Fibroblast of skin of left biceps (primary cell): ENCODE measurements at regions not wholly inside any gene's neighbourhood (a gene's known extent, or its start where the extent isn't known, plus 50 kb on each side); places are given as distances from the start of the nearest gene placed in this dataset.
"Not testable (repeated sequence)": the region's sequence is repeated elsewhere in the genome, so short reads cannot be mapped to it uniquely, and the experiment has no call there.

Source experiments
- DNase-seq, 2 experiments: peaks; one replicate each; pipeline ENCODE4 v3.0.0-alpha.2; 2013; ENCODE audit warnings: low read depth in 2 of 2

DNA sequence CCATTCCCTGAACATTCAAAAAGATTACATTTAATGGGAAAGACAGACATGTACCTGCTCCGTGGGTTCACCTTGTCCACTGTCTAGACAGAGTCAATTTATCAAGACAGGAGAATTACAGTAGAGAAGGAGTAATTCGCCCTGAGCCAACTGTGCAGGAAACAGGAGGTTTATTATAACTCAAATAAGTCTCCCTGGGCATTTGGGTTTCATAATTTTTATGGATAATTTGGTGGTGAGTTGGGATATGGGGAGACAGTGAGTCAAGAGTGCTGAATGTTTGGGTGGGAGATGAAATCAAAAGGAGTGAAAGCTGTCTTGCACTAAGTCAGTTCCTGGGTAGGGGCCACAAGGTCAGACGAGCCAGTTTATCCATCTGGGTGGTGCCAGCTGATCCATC is 165.9 kb upstream of the NAMPT start:
- DNase-seq = no peak

DNA sequence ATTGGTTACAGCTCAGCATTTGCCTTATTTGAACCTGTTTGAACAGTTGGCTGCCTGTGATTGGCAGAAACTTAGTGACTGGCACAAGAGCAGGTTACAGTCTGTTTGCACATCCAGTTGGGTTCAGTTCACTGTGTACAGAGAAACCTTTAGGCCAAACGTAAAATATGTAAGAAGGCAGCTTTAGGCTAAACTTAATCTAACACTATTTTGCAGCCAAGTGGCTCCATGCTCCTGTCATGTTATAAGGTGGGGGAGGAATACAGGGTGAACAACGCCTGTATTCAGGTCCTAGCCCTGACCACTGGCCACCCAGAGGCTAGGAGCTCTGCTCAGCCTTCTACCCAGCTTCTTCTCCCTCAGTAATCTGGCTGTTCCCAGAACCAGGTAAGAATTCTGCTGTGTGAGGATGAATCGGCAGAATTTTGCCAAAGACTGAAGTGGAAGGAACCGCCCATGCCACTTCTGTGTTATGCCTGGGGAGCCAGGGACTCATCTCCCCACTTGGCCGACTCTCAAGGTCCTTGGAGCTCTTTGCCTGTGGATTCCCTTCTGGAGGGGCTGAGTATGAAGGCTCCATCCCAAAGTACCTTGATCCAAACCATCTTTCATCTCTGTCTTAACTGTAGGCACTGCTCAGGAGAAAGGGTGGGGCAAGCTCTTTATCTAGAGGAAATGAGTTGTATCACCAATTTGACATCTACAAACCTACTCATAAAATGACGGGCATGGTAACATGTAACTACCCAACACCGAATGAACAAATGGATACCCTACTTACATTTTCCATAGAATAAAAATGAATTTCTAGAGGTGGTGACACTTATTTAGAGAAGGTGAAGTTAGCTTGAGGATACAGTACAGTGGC is 164.4 kb upstream of the NAMPT start:
- no peak for DNase-seq

DNA sequence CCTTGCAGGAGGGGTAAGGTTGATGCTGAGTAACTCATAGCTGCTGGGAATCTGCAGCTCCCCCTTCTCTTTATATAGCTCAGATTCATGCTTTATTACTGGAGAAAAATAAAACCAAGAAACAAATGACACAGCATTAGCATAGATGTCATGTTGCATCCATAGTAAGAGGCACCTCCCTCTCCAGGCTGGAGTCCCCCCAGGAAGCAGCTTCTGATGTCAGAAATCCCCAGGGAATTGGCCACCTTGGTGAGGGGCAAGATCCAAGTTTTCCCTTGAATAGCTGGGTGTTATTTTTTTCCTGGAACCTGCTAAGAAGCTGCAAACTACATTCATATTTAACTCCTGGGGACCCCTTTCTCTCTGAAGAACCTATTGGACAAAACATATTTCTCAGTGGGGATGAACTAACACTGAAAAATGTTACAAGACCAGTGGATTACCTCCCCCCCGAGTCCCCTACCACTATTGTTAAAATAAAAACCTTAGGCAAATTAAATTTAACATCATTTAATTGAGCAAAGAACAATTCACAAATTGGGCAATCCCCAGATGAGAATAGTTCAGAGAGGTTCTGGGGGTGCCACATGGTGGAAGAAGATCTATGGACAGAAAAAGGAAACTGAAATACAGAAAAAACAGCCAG is 163.7 kb upstream of the NAMPT start:
- DNase-seq = no peak

DNA sequence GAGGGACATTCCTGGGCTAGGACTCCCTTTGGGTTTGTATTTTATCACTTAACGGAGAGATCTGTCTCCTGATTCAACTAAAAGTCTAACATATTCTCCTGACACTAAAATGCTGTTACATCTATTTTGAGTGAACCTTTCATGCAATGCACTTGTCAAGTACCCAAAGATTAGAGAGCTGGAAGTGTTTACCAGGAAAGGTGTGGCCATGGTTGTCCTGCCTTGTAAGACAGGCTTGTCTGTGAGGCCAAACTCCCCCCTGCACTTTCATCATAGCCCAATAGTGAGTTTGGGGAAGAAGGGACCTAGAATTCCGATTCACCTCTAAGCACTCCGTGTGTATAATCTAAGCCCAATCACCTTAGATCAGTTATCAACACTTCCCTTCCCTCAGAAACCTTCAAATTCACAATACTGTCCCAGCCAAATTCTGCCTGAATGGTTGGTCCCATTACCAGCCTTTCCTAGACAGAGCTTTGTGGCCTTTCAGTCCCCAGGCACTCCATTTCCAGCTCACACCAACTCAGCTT is 162.6 kb upstream of the NAMPT start:
- no peak for DNase-seq

DNA sequence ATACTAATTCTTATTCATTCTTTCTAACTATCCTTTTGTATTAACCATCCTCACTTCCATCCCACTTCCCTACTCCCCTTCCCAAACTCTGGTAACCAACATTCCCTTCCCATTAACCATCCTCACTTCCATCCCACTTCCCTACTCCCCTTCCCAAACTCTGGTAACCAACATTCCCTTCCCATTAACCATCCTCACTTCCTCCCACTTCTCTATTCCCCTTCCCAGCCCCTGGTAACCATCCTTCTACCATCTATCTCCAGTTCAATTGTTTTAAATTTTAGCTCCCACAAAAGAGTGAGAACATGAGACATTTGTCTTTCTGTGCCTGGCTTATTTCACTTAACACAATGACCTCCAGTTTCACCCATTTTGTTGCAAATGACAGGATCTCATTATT is 160.6 kb upstream of the NAMPT start:
- not testable (repeated sequence) for DNase-seq

DNA sequence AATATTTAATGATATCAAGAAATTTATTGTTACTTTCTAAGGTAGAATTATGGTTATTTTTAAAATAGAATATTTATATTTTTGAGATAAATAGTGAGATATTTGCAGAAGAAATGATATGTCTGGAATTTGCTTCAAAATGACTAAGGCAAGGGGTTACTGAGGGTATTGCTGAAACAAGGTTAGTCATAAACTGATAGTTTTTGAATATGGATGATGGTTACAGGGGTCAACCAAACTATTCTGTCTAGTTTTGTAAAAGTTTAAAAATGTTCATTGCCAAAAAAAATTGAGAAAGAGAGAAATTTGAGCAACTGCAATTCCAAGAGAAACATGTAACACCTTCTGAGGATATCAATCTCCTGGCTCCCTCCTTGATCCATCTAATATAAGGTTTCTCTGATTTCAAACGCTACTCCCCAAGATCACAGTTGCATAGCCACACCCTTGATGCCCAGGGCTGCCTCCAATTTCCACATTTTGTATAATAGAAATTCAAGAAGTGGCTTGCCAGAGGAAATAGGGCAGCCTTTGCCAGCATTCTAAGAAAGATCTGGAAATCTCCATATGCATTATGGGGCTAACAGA is 159.4 kb upstream of the NAMPT start:
- no peak for DNase-seq

DNA sequence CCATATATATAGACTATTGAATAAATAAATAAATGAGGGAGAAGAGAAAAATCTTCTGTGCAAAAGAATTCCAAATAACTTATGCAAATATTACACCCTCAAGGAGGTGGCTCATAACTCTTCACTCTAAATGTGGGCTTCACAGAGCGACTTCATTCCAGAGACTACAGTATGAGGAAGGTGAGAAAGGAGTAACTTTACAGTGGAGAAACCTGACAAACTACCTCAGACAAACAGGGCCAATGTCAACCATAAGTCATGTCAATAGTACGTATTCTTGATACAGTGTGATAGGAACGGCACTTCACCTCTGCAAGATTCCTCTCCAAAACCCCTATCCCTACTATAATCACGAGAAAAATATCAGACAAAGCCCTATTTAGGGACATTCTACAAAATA is 158.4 kb upstream of the NAMPT start:
- no peak for DNase-seq

DNA sequence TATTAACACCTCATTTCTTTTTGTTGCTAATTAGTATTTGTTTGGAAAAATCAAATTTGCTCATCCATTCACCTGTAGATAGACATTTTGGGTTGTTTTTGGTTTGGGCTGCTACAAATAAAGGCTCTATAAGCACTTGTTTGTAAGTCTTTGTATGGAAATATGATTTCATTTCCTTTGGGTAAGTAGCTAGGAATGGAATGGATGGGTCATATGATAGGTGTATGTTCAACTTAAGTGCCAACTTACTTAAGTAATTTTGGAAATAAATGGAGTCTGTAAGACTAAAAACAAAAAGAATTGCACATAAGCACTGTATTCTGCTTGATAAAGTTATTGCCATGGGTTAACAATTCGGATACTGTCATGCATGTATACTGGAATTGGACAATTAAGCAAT is 157.7 kb upstream of the NAMPT start:
- DNase-seq = no peak

DNA sequence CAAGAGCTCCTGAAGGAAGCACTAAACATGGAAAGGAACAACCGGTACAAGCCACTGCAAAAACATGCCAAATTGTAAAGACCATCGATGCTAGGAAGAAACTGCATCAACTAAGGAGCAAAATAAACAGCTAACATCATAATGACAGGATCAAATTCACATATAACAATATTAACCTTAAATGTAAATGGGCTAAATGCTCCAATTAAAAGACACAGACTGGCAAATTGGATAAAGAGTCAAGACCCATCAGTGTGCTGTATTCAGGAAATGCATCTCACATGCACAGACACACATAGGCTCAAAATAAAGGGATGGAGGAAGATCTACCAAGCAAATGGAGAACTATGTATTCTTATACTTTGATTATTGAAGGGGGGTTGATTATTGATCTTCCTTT is 156.6 kb upstream of the NAMPT start:
- DNase-seq = not testable (repeated sequence)

DNA sequence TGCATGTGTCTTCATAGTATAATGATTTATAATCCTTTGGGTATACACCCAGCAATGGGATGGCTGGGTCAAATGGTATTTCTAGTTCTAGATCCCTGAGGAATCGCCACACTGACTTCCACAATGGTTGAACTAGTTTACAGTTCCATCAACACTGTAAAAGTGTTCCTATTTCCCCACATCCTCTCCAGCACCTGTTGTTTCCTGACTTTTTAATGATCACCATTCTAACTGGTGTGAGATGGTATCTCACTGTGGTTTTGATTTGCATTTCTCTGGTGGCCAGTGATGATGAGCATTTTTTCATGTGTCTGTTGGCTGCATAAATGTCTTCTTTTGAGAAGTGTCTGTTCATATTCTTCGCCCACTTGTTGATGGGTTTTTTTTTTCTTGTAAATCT is 152.2 kb upstream of the NAMPT start:
- not testable (repeated sequence) for DNase-seq

DNA sequence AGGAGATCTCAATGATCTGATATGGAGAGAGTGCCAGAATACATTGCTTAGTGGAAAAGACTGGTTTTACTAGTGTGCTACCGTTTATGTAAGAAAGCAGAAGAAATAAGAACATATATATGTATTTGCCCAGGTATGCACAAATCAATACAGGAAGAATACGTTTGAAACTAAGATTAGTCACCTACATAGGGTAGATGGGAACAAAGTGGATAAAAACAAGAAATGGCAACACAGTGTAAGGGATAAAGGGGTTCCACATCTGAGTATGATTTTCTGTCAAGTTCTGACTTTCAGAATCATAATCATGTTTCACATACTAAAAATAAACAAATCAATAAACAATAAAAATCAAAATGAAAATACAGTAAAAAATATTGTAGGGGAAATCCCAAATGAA is 148.6 kb upstream of the NAMPT start:
- no peak for DNase-seq

DNA sequence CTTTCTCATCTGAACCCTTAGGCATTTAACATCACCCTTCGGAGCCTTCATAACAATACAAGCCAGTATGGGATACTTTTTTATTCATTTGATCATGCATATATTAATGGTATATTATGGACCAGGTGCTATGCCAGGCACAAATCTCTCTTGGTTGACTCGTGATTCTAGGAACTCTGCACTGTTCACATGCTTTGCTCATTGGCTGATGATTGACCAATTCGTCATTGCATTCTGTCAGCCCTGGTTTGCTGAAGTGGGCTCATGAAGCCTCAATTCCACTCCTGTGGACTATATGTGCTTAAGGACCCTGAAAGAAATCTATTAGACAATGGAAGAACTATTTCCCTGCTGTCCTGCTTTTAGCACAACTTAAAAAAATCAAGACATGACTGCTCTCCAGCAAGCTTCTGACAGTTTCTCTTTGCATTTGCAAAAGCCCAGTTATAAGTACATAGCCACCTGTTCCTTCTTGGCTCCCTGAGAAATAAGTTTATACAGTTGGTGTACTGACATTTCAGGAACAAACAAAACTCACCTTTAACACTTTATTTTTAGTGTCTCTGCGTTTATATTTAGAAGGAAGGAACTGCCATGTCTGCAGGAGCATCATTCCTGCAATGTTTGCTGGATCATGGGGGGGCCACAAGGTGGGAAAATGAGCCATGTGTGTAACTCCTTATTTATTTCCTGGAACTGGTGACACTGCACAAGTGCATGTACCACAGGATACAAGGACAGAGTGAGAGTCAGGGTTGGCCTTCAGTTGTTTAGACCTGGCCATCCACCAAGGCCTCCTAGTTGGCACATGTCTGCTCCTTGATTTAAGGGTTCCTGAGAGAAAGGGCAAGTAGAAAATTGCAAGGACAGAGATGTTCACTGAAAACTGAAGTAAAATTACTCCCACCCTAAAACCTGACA is 146.0 kb upstream of the NAMPT start:
- DNase-seq = no peak

DNA sequence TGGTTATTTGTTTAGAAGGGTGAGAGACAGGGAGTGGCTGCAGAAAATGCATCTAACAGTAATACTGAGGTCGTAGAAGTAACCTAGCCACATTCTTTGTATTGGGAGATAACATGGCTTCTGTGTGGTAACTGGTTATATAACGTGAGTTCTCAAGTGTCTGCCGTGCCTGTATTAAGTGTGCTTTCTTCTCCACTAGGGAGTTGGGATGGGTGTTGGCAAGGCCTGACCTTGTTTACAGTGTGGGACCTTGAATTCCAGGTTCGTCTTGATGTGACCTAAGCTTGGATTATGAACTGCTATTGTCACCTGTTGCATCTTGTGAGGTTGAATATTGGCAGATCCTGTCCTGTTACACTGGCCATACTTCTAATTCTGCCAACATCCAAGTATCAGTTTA is 145.3 kb upstream of the NAMPT start:
- no peak for DNase-seq

DNA sequence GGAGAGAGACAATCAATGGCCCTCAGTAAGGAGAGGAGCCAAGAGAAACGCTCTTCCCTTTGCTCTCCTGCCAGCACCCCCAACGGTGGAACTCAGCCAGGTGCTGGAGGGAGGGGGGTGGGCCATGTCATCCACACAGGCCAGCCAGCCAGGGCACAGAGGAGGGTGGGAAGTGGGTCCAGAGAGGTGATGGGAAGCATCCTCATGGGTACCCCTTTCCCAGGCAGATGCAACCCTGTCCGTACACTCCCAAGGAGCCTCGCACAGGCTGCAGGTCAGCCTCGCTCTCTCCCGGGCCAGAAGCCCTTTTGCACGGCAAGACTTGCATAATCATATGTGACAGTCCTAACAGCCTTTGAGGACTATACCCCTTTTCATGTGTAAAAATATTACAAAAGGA is 142.0 kb upstream of the NAMPT start:
- no peak for DNase-seq

DNA sequence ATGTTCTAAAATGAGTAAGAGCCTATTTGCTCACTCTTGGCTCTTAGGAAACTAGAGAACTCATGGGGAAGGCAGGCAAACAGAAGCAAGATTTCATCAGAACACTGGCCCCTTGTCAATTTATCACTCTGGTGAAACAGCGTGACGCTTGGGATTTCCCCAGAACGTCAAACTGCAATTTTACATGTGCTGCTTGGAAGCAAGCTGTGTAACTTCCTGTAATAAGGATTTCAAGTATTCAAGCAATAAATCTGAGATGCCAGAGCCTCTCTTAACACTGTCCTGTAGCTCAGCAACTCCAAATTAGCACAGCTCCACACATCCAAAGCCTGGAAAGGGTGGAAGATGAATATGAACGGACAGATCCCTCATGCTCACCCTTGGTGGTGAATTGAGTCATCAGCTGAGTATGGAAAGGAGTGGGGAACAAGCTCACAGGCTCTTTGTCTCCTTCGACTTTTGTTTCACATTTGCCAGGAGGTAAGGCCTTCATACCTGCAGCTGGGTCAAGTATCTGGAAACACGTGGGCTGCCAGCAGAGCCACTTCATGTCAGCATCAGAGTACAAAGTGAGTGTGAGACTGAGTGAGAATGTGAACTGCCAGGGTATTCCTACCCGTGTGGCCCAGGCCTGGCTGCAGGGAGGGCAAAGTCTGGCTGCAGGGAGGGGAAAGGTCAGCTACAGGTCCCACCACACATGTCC is 140.4 kb upstream of the NAMPT start:
- DNase-seq = peak; percentile 99

DNA sequence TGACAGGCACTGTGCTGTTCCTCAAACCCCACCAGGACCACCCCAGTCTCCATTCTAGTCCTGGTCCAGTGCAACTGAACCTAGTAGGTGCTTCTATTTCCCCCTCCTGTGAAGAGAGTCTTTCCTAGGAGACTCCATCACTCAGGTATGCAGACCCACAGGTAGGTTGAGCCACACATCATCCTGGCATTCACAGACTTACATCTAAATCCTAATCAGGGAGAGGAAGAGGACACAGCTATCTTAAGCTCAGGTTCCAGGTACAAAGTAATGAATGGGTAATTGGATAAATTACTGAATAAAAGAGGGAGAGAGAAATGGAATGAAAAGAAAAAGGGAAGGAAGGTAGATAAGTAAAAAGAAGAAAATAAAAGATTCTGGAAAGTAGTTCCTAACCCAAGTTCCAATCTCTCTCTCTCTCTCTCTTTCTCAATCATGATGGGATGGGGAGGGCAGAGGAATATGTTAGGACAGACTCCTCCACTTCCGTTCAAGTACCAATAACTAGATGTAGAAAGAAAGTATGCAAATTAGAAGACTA is 139.8 kb upstream of the NAMPT start:
- no peak for DNase-seq

DNA sequence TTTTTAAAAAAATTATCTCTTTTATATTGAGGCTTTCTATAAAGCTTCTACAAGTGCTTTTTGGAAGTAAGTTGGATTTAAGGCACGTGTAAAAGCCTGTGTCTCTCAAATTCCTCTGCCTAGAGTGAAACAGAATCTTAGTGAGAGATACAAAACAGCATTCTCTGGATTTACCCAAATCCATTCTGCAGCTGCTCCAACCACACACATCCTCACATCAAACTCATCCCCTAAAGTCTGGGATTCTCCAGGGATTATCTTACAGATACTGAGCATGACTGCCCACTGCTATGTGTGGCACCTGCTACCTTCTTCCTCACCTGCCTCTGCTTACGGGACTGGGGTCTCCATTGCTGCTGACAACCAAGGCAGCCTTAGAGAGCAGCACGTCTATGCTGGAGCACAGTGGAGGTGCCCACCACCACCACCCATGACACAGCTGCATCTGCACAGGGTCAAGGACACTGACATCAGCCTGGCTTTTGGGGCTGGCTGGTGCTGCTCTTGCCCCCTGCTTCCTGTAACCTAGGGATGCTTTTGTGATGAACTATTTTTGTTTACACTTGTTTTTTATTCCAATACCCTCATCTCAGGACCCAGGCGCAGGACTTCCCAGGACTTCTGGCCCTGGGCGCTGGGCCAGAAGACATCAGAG is 139.2 kb upstream of the NAMPT start:
- DNase-seq = no peak

DNA sequence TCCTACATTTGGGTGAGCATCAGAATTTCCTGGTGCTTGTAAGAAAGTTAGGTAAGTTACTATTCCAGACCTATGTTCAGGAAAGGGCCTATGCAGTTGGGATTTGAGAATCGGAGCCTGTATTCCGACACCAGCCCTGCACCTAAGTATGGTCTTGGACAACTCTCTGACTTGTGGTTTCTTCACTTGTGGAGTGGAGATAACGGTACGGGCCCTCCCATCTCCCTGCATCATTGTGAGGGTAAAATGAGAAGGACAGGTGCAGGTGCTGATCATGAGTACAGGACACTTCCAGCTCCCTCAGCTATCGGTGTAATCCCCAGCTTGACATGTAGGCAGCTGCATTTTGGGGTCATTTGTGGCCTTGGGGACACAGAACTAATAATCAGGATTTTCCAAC is 138.3 kb upstream of the NAMPT start:
- DNase-seq = no peak

DNA sequence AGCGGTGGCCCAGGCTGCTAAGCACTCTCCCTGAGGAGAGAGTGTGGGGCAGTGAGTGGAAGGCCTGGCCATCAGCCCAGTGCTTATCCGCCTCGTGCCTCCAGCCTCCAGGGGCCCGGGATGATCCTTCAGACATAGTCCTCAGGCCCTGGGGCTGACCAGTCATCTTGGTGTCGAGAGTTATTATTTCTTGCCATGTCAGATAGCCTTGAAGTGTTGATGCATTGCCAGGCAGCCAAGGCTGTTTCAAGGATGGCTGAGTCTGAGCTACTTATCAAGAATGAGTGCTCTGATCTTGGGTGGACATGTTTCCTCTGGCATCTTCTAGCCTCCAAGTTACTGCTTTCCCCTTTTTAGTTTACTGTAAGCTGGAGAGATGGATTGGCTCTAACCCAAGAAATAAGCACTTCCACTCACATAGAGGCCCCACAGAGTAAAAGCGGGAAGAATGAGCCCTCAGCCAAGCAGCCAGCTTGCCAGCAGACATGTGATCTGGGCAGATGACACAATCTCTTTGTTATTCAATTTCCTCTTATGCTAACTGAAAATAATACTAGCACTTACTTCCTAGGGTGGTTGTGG is 136.5 kb upstream of the NAMPT start:
- peak; percentile 88 to 91 for DNase-seq

DNA sequence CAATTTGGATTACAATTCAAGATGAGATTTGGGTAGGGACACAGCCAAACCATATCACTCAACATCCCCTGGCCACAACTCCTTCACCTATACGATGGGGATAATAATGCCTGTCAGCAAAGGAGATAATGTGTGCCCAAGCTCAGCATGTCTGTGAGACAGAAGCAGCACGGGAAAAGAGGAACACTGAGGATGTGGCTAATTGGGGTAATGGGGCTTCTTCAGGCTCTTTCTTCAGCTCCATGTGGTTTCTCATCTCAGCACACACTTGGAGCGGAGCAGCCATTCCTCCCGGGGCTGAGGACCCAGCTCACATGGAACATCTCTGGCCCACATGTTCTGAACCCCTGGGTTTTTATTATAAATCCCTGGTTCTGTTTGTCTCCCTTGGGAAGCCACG is 136.0 kb upstream of the NAMPT start:
- DNase-seq = no peak
